Smooth muscle cell (in vitro differentiated cells): ENCODE measurements at regions not wholly inside any gene's neighbourhood (a gene's known extent, or its start where the extent isn't known, plus 50 kb on each side); places are given as distances from the start of the nearest gene placed in this dataset.

Experiments
- DNase-seq: peaks from one replicate; lab custom pipeline; 2025; ENCODE audit not compliant: unreplicated experiment; lab: John Stamatoyannopoulos, UW
- H2AFZ ChIP-seq: fragments of 200-600 bp; sonication (generic); 2 replicates; pipeline ENCODE4 v1.6.0; 2016; ENCODE audit warnings: antibody characterized with exemption, low read depth, mild to moderate bottlenecking
- H3F3A ChIP-seq: fragments of 200-600 bp; sonication (generic); 2 replicates; pipeline ENCODE4 v1.6.0; 2017; ENCODE audit warnings: antibody characterized with exemption, low read depth
- H3K27ac ChIP-seq: fragments of 200-600 bp; sonication (generic); 2 replicates; pipeline ENCODE4 v1.5.1; 2016; ENCODE audit warnings: low read depth, mild to moderate bottlenecking
- H3K27me3 ChIP-seq: fragments of 200-600 bp; sonication (generic); 2 replicates; pipeline ENCODE4 v1.6.1; 2016; ENCODE audit warnings: low read depth, mild to moderate bottlenecking
- H3K36me3 ChIP-seq: fragments of 200-600 bp; sonication (generic); 2 replicates; pipeline ENCODE4 v1.5.1; 2016; ENCODE audit warnings: low read depth
- H3K4me1 ChIP-seq: fragments of 200-600 bp; sonication (generic); 2 replicates; pipeline ENCODE4 v1.5.1; 2016; ENCODE audit warnings: low read depth
- H3K4me2 ChIP-seq: fragments of 200-600 bp; sonication (generic); 2 replicates; pipeline ENCODE4 v1.6.0; 2016; ENCODE audit warnings: mild to moderate bottlenecking
- H3K4me3 ChIP-seq: fragments of 200-600 bp; sonication (generic); 2 replicates; pipeline ENCODE4 v1.5.1; 2016; ENCODE audit warnings: mild to moderate bottlenecking
- H3K79me2 ChIP-seq: fragments of 200-600 bp; sonication (generic); 2 replicates; pipeline ENCODE4 v1.6.0; 2016; ENCODE audit warnings: low read depth, mild to moderate bottlenecking
- H3K9ac ChIP-seq: fragments of 200-600 bp; sonication (generic); 2 replicates; pipeline ENCODE4 v1.6.0; 2016; ENCODE audit warnings: low read depth
- H3K9me3 ChIP-seq: fragments of 200-600 bp; sonication (generic); replicated peaks from 2 replicates; pipeline ENCODE4 v1.5.1; 2016; ENCODE audit warnings: low read depth
- H4K20me1 ChIP-seq: fragments of 200-600 bp; sonication (generic); 2 replicates; pipeline ENCODE4 v1.6.0; 2016; ENCODE audit warnings: low read depth
- WGBS: methylation state at CpG from one replicate; pipeline ENCODE4 v1.1.7; 2016; ENCODE audit warnings: low lambda C conversion rate; 5-methylcytosine and 5-hydroxymethylcytosine counted together
- TF ChIP-seq, protein P1 (sequence below): fragments of 200-600 bp; sonication (generic); IDR thresholded peaks from 2 replicates; pipeline ENCODE4 v1.5.1; 2017; ENCODE audit warnings: borderline replicate concordance, mild to moderate bottlenecking, antibody characterized with exemption; ENCODE audit not compliant: insufficient read depth, poor library complexity, severe bottlenecking

- H2AFZ ChIP-seq: no peak overlapping the region
- H3K4me2 ChIP-seq: no peak overlapping the region
- no peak overlapping the region for H3K27ac ChIP-seq
- H3K9me3 ChIP-seq: no peaks in the 10 kb centered on the region
- no peak overlapping the region for H3K9ac ChIP-seq
- 90% methylated on average over 1 of the region's 1 CpG for WGBS
- no peaks in the 10 kb centered on the region for H3K27me3 ChIP-seq
- no peaks in the 10 kb centered on the region for H3K79me2 ChIP-seq
- DNase-seq: no peak
- H4K20me1 ChIP-seq: no peaks in the 10 kb centered on the region
- TF ChIP-seq, protein P1, sequence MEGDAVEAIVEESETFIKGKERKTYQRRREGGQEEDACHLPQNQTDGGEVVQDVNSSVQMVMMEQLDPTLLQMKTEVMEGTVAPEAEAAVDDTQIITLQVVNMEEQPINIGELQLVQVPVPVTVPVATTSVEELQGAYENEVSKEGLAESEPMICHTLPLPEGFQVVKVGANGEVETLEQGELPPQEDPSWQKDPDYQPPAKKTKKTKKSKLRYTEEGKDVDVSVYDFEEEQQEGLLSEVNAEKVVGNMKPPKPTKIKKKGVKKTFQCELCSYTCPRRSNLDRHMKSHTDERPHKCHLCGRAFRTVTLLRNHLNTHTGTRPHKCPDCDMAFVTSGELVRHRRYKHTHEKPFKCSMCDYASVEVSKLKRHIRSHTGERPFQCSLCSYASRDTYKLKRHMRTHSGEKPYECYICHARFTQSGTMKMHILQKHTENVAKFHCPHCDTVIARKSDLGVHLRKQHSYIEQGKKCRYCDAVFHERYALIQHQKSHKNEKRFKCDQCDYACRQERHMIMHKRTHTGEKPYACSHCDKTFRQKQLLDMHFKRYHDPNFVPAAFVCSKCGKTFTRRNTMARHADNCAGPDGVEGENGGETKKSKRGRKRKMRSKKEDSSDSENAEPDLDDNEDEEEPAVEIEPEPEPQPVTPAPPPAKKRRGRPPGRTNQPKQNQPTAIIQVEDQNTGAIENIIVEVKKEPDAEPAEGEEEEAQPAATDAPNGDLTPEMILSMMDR: no peak
- H3K4me3 ChIP-seq: no peak overlapping the region
- no peaks in the 10 kb centered on the region for H3F3A ChIP-seq
- no peaks in the 10 kb centered on the region for H3K36me3 ChIP-seq
- H3K4me1 ChIP-seq: no peaks in the 10 kb centered on the region
These were observed 764.3 kb downstream of the TYW1 start for GRCh38 chr7:67760971-67761370.

GRCh38 chr7:67762516-67762915 is 765.9 kb downstream of the TYW1 start:
- no peak overlapping the region for H3K4me2 ChIP-seq
- H3K9ac ChIP-seq: no peak overlapping the region
- H3K27me3 ChIP-seq: no peaks in the 10 kb centered on the region
- no peaks in the 10 kb centered on the region for H3K9me3 ChIP-seq
- no peak overlapping the region for H3K27ac ChIP-seq
- WGBS: 94% methylated on average over 4 of the region's 4 CpGs
- no peaks in the 10 kb centered on the region for H3K36me3 ChIP-seq
- H3F3A ChIP-seq: no peaks in the 10 kb centered on the region
- TF ChIP-seq, protein P1: no peak
- H4K20me1 ChIP-seq: no peaks in the 10 kb centered on the region
- H3K4me3 ChIP-seq: no peak overlapping the region
- DNase-seq: no peak
- H2AFZ ChIP-seq: no peak overlapping the region
- H3K79me2 ChIP-seq: no peaks in the 10 kb centered on the region
- no peaks in the 10 kb centered on the region for H3K4me1 ChIP-seq

- WGBS: 90% methylated on average over 4 of the region's 4 CpGs
- Histone ChIP-seq H3K27me3 (no peaks in the 10 kb centered on the region), H2AFZ (no peak overlapping the region), H3K79me2 (no peaks in the 10 kb centered on the region), H4K20me1 (no peaks in the 10 kb centered on the region), H3K36me3 (no peaks in the 10 kb centered on the region), H3K9ac (no peak overlapping the region), H3K4me1 (no peaks in the 10 kb centered on the region), H3K9me3 (no peaks in the 10 kb centered on the region), H3F3A (no peaks in the 10 kb centered on the region), H3K4me3 (no peak overlapping the region), H3K27ac (no peak overlapping the region), H3K4me2 (no peak overlapping the region)
- TF ChIP-seq, protein P1: no peak
- DNase-seq: no peak
These were observed 767.7 kb downstream of the TYW1 start for GRCh38 chr7:67764289-67764688.

GRCh38 chr7:67765481-67766175 is 769.0 kb downstream of the TYW1 start:
- Histone ChIP-seq H3K4me3 (no peak overlapping the region), H3K27me3 (no peaks in the 10 kb centered on the region), H3K79me2 (no peaks in the 10 kb centered on the region), H3K4me2 (no peak overlapping the region), H3K9me3 (no peaks in the 10 kb centered on the region), H3K4me1 (no peaks in the 10 kb centered on the region), H2AFZ (no peak overlapping the region), H3F3A (no peaks in the 10 kb centered on the region), H4K20me1 (no peaks in the 10 kb centered on the region), H3K36me3 (no peaks in the 10 kb centered on the region), H3K9ac (no peak overlapping the region), H3K27ac (no peak overlapping the region)
- DNase-seq: no peak
- 92% methylated on average over 6 of the region's 6 CpGs for WGBS
- TF ChIP-seq, protein P1: no peak
